HEK293T (cell line): ENCODE measurements at regions not wholly inside any gene's neighbourhood (a gene's known extent, or its start where the extent isn't known, plus 50 kb on each side); places are given as distances from the start of the nearest gene placed in this dataset.

ENCODE experiments used
- BHLHE40 ChIP-seq: fragments of 450-650 bp; IDR thresholded peaks from 2 replicates; pipeline ENCODE4 v1.6.1; 2016; ENCODE audit warnings: mild to moderate bottlenecking, moderate library complexity, borderline replicate concordance
- CTBP1 ChIP-seq: fragments of 450-650 bp; IDR thresholded peaks from 2 replicates; pipeline ENCODE4 v1.6.1; 2016; ENCODE audit warnings: borderline replicate concordance
- ELF4 ChIP-seq: fragments of 450-650 bp; IDR thresholded peaks from 2 replicates; pipeline ENCODE4 v1.6.1; 2017; ENCODE audit warnings: antibody characterized with exemption
- L3MBTL2 ChIP-seq: fragments of 450-650 bp; conservative IDR thresholded peaks from 2 replicates; pipeline ENCODE4 v1.6.1; 2016; ENCODE audit warnings: mild to moderate bottlenecking
- NFRKB ChIP-seq: fragments of 450-650 bp; IDR thresholded peaks from 2 replicates; pipeline ENCODE4 v1.6.1; 2016; ENCODE audit warnings: mild to moderate bottlenecking, moderate library complexity
- SP1 ChIP-seq: fragments of 450-650 bp; IDR thresholded peaks from 2 replicates; pipeline ENCODE4 v1.6.1; 2017
- SUZ12 ChIP-seq: fragments of 450-650 bp; IDR thresholded peaks from 2 replicates; pipeline ENCODE4 v1.6.1; 2016; ENCODE audit warnings: mild to moderate bottlenecking
- TARDBP ChIP-seq: fragments of 450-650 bp; IDR thresholded peaks from 2 replicates; pipeline ENCODE4 v1.6.1; 2016

DNA sequence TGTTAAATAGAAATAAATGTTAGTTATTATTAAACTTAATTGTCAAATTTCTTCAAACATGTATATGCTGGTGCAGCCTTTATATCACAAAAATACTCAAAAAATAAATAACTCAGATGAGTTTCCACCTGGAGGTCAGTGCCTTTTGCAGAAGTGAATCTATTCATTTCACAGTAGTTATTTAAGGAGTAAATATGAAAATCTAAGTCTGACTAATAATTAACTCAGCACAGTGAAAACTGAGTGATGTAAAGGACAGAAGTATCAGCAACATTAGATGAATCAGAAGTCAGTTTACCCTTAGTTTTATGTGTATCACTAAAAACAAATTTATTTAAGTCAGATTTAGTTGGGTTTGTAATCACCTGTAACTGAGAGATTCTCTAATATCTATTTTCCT, 2135.4 kb downstream of the MRPL39 start:
- TF ChIP-seq SP1: no peak
- no peak for TF ChIP-seq SUZ12
- no peak for TF ChIP-seq TARDBP
- TF ChIP-seq BHLHE40: no peak
- TF ChIP-seq NFRKB: no peak
- TF ChIP-seq CTBP1: no peak
- TF ChIP-seq L3MBTL2: no peak
- no peak for TF ChIP-seq ELF4
